ENCODE measurements at regions not wholly inside any gene's neighbourhood (a gene's known extent, or its start where the extent isn't known, plus 50 kb on each side); places are given as distances from the start of the nearest gene placed in this dataset.
"Not testable (repeated sequence)": the region's sequence is repeated elsewhere in the genome, so short reads cannot be mapped to it uniquely, and the experiment has no call there.

DNA sequence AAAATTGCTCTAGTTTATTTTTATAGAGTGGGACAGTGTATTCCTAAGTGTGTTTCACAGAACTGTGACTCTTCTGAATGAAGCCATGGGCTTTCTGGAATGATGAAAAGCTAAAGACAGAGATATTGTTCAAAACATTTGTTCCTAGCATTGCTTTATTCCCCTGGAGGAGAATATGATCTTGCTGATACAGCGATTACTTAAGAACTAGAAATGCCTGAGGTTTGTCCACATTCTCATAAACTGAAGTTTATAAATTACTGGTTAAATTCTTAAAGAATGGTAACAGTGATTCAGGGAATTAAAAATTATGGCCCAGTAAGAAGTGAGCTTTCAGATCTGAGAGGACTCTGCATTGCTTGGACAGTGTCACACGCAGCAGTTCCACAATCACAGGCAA lies 690.3 kb downstream of the FAM181B start:
- DNase-seq, result no peak

DNA sequence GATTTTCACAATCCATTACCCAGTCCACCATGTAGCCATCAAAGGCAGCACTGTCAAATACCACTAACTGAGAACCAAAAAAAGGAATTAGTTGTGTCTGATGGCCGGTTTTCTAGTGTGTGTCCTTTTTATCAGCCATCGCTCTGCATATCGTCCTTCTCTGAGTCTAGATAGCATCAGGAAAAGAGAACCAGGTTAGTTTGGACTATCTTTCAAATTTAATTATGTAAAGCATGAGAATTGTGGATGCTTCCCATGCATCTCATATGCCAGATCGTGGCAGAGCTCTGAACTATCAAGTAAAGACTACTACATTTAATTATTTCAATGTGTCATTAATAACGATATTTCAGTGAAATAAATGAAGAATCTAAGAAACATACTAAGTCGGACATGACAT lies 691.9 kb downstream of the FAM181B start:
- DNase-seq, result no peak

DNA sequence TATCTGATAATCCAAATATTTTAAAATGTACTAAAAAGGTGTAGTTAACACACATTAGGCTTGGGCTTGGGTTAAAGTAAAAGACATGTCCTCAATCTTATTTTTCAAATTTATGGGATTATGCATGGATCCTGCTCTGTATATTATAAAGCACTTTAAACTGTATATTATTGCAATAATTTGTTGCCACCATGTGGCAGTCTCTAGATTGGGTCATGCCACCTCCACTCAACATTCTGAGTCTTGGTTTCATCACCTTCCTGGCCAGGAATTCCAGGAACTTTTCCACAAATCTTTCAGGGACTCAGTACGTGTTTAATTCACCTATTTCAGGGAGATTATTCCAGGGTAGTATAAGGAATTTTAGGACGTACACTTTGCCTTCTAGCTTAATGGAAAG lies 695.5 kb downstream of the FAM181B start:
- DNase-seq, result no peak

DNA sequence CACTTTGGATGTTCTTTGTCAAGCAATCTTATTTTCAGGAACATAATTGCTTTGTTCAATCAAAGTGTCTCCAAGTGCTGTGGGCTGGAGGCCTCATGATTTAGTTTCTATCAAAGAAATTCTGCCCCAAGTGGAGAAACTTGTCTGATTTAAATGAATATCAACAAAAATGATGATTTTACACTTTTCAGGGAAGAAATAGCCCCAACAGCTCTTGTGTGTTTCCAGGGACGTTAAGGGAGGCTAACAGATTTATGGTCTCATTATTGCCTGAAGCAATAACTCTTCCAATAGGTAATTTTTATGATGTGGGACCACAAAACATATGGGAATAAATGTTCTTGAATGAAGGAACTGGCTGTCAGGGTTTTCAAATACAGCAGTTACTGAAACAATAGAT lies 699.1 kb downstream of the FAM181B start:
- DNase-seq, result no peak

DNA sequence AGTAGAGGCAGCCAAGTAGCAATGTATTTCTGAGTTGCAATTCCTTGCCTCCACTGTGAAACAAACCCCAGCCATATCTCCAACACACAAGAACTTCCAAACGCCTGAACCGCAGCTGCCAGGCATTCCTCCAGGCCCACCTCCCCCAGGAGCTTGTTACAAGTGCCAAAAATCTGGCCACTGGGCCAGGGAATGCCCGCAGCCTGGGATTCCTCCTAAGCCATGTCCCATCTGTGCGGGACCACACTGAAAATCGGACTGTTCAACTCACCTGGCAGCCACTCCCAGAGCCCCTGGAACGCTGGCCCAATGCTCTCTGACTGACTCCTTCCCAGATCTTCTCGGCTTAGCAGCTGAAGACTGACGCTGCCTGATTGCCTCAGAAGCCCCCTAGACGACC lies 706.3 kb downstream of the FAM181B start:
- DNase-seq, result not testable (repeated sequence)

DNA sequence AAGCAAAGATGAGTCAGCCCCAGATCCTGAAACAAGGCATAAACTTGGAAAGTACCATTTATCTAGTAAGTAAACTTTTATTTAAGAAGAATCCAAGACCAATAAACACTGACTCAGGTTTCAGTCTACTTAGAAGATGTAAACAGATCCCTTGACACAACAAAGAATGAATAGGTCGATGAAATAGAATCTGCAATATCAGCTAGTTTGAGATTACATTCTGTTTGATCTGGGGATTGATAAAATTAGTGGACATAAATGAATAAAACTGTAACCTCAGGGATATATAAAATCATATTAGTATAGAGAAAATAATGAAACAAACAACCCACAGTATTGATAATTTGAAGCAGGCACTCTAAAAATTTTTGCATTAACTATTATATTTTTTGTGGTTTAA lies 708.9 kb downstream of the FAM181B start:
- DNase-seq, result no peak

DNA sequence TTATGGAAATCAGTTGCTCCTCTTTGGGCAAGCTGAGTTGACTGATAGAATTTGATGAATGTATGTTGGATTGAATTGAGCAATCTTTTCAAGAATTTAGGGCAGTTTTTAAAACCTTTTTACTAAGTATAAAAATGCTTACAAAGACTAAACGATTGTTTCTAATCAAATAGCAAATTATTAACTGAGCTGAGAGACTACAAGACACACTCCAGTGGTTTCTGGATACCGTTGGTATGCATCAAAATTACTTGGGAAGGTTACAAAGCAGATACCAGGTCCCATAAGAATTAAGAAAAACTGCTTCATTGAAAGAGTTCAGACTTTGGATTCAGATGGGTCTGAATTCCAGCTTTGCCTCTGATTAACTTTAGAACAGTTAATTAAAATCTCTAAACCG lies 721.4 kb downstream of the FAM181B start:
- no peak for DNase-seq

DNA sequence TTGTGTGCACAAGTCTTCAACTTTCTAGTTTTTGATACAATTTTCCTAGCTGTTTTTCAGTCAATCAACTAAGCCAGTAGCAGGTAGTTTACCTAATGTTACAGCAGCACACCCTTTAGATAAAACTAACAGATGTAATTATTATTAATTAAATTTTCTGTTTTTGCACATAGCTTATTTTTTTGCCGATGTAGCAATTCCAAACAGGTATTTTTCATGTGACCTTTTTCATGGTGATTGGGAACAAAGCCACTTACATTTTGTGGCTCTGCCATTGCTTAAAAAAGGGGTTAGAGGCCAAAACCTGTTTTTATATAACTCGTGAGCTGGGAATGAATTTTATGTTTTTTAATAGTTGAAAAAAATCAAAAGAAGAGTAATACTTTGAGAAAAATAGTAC lies 724.5 kb downstream of the FAM181B start:
- DNase-seq, result no peak

DNA sequence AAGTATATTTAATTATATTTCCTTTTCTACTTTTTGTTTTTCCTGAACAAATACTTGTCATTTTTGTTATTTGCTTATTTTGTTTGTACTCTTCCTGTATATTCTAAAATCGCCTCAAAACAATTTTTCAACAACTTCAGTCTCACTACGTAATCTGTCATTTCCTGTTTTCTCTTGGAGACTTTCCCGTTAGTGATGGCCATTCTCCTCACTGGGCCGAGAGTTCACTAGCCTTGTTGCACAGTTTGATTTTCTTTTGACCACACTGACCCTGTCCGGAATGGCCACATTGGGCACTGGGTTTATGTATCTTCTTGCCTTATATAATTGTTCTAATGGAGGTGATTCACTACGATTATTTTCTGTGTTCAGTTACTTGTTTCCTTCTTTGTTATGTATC lies 726.1 kb downstream of the FAM181B start:
- no peak for DNase-seq

DNA sequence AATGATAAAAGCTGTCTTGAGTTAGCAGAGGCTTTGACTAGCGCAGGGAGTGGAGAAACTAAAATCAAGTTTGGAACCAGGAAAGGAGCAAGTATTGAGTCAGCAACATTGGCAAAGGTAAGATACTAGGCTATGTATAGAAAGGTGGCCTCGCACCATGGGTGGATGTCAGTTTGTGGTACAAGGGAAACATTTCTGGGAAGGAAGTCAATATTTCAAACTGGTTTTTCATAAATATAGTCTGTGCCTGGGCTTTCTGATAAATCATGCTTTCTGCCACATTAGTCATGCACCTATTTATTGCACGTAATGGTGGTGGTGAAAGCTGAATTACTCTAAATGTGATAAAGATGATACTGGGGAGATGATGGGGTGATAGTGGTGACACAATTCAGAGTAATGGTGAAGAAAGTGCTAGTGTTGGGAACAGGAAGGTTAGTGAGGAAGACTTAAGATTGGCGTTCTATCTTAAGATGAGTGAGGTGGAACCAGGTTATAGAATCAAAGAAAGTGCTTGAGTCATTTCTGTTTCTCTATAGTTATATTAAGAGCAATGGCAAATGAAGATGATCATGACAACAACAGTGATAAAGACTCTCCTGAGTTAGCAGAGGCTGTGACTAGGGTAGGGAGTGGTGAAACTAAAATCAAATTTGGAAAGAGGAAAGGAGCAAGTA lies 729.0 kb downstream of the FAM181B start:
- no peak for DNase-seq

DNA sequence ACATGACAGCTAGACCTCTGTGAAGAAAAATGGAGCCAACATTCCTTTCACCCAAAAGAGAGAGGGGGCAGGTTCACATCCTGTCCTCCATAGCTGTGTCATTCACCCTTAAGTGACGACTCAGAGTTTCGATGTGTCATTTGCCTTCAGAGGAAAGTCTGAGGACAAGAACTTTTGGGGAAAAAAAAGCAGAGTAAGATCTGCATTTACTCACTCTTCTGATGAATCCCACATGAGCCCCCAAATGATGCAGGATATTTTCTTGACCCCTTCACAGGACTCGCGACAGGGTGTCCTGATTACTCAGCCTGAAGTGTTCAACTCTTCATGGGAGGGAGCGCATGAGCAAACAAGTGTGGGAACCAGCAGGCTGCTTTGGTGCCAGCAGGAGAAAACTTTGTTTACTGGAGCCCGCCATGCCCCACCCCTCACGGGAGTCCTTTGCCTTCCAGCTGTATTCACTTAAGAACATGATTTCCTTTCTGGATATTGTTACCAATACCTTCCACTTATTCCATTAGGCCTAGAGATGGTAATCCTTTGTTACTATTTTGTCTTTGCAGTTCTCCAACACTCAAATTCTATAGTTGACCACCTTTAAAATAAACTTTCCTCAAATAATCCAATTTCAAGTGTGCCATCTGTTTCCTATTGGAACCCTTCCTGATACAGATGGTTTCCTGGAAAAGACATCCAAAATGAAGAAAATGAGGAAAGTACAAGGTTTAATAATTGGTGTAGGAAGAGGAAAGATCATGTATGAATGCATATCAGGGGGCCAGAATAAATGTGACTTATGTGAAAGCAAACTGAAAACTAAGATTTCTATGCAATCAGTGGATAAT lies 729.8 kb downstream of the FAM181B start:
- DNase-seq, result no peak

DNA sequence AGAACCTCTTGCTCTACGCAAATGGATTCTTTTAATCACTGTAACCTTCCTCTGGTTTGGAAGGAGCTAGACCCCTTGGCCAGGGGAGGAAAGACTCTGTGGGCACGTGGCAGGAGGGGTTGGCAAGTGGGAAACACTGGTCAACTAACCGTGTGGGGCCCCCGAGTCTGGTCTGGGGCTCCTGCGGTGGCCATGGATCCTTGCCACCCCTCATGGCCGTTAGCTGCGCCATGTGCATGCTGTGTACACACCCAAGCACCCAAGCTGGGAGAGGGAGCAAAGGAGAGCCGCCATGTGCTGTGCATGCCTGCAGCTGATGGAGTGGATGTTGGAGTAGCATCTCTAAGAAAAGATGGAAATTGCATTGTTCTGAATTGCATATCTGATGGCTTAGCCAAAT lies 730.6 kb downstream of the FAM181B start:
- DNase-seq, result no peak

DNA sequence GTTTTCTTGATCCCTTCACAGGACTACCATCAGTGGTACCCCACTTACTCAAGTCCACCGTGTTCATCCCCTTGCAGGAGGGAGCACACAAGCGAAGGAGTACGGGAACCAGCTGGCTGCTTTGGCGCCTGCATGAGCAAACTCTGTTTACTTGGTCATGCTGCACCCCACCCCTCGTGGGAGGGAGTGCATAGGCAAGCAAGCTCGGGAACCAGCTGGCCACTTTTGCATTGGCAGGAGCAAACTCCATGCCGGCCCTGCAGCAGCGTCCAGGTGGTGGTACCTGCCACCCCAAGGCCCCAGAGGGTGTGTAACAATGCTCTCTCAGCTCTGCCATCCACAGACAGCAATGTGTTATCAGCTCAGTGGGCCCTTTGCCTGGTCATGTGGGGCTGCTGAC lies 737.8 kb downstream of the FAM181B start:
- DNase-seq, result no peak

DNA sequence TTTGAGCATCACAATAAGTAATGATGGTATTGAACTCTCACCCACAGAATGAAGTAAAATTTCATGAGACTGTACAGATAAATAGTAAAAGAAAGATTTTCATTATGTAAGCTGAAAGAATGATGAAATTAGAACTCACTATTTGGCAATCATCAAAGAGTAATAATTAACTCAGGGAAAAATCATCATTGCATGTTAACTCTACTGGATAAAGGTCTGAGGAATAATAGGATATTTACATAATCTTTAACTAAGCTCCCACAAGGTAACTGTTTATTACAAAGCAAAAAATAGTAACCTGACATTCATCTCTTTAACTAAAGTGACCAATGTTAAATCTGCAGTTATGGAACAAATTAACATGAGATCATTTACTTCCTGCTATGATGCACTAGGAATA lies 739.9 kb downstream of the FAM181B start:
- DNase-seq, result no peak

DNA sequence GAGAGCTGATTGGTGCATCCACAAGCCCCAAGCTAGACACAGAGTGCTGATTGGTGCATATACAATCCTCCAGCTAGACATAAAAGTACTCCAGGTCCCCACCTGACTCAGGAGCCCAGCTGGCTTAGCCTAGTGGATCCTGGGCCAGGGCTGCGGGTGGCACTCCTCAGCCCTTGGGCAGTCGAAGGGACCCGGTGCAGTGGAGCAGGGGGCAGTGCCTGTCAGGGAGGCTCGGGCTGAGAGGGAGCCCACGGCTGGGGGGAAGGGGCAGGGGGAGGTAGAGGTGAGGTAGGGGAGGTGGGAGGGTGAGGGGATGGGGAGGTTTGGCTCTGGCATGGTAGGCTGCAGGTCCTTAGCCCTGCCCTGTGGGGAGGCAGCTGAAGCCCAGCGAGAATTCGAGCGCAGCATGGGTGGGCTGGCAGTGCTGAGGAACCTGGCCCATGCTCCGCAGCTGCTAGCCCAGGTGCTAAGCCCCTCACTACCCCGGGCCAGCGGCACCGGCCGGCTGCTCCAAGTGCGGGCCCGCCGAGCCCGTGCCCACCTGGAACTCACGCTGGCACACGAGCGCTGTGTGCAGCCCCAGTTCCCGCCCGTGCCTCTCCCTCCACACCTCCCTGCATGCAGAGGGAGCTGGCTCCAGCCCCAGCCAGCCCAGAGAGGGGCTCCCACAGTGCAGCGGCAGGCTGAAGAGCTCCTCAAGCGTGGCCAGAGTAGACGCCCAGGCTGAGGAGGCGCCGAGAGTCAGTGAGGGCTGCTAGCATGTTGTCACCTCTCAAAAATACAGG lies 742.8 kb downstream of the FAM181B start:
- no peak for DNase-seq

DNA sequence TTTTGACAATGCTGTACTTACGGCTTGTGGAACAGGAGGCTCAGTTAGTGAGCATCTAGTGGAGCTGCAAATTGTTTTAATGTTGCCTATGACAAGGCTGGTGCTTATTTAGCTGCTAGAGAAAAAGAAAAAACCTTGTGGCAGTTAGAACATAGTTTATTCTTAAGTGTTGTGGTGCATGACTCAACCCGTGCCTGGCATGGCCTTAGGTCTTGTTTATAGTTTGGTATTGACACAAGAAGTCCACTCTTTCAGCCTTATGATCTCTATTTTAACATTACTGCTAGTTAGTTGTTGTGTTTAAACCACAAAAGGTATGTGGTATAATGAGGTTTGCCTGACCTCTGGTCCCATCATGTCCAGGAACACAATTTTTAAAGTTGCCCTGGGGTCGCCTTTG lies 744.6 kb downstream of the FAM181B start:
- DNase-seq, result no peak

DNA sequence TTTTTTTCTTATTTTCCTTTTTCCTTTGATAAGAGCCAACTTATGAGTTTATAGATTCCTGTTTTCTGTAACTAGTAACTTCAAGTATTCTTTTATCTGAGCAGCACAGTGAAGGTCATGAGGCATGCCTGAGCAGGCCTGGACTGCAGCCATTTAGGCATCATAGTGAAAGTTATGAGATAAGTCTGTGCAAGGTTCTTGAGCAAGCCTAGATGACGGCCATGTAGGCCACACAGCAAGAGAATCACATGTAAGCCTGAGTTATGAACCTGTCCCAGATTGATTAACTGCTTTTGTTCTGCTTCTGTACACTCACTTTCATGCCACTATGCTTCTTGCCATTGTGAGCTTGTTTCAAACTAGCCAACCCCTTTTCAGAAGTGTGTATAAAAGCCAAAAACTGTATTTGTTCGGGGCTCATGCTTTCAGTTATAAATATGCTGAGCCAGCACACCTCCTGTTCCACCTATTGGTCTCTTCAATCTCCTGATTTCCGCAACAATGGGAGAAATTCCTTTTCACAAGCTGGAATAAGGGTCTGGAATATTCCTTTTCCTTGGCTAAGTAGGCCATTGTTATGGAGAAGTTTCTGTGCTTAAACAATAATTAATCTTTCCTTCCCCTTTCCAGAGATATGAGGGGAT lies 745.7 kb downstream of the FAM181B start:
- no peak for DNase-seq

DNA sequence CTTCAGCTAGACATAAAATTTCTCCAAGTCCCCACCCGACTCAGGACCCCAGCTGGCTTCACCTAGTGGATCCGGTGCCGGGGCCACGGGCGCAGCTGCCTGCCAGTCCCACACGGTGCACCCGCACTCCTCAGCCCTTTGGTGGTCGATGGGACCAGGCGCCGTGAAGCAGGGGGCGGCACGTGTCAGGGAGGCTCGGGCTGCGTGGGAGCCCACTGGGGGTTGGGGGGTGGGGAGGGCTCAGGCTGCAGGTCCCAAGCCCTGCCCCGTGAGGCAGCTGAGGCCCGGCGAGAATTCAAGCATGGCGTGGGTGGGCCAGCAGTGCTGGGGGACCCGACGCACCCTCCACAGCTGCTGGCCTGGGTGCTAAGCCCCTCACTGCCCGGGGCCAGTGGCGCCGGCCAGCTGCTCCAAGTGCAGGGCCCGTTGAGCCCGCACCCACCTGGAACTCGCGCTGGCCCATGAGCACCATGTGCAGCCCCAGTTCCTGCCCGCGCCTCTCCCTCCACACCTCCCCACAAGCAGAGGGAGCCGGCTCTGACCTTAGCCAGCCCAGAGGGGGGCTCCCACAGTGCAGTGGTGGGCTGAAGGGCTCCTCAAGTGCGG lies 747.0 kb downstream of the FAM181B start:
- DNase-seq, result no peak

DNA sequence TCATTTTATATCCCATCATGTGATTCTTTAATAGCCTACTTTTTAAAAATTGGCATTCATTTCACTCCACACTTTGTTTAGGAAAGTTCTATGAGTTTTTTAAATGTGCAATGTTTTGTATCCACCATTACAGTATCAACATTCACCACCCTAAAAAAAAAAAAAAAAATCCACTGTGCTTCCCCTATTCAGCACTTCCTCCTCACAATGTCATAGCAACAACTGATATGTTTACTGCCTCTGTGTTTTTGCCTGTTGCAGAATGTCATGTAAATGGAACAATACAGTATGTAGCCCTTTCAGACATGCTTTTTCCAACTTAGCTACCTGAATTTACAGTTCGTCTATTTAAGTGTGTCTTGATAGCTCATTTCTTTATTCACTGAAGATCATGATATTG lies 754.2 kb downstream of the FAM181B start:
- no peak for DNase-seq

DNA sequence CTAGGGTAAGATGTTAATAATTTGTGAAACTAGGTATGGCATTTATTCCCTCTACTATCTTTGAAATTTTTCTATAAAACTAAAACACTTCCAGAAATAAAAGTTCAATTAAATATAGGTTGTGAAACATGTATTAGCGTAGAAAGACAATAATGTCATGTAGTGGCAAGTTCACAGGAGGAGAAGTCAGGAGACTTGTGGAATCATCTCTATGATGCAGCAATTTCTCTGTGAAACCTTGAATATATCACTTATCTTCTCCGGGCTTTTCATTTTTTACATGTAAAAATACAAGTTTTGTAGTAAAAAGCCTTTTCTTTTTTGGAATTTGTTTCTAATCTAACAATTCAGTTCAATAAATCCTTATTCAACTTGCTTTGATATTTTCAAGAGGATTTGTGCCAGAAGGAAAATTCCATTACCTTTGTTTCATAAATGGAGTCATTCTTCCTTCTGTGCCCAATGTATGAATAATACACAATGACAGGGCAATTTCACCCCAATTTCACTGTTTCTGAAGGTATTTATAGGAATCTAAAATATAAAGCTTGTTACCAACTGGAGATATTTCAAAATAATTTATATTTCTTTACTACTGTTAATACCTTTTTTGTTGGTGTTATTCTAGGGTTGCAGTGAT lies 758.3 kb downstream of the FAM181B start:
- no peak for DNase-seq

DNA sequence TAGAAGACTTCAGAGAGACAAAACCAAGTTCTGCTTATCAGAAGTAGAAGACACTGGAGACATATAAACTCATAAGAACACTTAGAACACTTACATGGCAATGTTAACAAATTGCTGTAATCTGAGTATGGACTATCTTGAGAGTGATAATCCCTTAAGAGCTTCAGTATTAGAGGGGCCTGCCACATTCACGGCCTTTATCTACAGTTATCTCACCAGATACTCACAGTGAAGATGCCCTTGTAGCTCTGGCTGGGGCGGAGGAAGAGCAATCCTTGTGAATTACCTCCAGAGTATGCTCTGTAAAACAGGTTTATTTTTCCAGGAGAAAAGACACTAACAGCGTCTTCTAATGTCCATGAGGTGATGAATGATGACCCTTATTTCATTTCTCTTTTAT lies 762.8 kb downstream of the FAM181B start:
- no peak for DNase-seq

DNA sequence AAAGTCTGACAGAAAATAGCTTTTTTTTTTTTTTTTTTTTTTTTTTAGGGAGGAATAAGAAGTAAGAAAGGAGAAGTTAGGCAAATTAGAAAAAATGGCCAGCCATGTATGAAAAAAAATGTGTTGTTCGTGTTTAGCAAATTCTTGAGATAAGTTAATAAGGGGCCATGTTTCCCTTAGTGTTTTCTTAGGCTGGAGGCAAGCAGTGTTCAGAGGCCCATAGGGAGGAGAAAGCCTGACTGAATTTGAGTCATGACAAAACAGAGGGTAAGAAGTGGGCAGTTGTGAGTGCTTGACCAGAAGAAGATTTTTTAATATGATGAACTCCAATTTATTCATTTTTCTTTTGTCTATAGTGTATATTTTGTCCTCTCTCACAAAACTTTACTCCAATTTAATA lies 766.4 kb downstream of the FAM181B start:
- DNase-seq, result no peak

All from central memory CD4-positive, alpha-beta T cell (primary cell).